ENCODE measurements at regions not wholly inside any gene's neighbourhood (a gene's known extent, or its start where the extent isn't known, plus 50 kb on each side); places are given as distances from the start of the nearest gene placed in this dataset.

DNA sequence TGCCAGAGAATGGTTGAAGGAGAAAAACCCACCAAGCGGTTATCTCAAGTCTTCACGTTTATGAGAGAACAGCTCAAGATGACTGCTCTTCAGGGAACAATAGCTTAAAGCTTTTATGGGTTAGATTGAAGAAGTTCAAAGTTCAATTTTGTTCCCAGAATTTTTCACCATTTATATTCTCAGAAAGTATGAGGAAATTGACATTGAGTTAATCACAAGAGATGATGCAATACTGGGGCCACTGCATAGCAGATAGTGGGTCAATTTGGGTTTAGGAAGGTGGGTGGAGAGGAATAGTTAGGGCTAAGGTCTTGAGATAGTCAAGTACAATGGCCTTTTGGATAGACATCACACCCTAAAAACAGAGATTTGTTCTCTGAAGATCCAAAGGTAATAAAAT, 539.3 kb downstream of the SQOR start:
- Histone ChIP-seq H3K27ac (no peak overlapping the region), H3K27me3 (no peaks in the 10 kb centered on the region), H3K9me3 (no peaks in the 10 kb centered on the region), H3K4me1 (ENCODE audit: control insufficient read depth in 1 of 2, insufficient read depth in 1 of 2, low read depth in 1 of 2, low read length in 1 of 2) (no peaks in the 10 kb centered on the region), H3K4me3 (ENCODE audit: low read depth in 1 of 2, low read length in 1 of 2) (no peak overlapping the region), H3K36me3 (no peaks in the 10 kb centered on the region)
- TF ChIP-seq, protein P1, sequence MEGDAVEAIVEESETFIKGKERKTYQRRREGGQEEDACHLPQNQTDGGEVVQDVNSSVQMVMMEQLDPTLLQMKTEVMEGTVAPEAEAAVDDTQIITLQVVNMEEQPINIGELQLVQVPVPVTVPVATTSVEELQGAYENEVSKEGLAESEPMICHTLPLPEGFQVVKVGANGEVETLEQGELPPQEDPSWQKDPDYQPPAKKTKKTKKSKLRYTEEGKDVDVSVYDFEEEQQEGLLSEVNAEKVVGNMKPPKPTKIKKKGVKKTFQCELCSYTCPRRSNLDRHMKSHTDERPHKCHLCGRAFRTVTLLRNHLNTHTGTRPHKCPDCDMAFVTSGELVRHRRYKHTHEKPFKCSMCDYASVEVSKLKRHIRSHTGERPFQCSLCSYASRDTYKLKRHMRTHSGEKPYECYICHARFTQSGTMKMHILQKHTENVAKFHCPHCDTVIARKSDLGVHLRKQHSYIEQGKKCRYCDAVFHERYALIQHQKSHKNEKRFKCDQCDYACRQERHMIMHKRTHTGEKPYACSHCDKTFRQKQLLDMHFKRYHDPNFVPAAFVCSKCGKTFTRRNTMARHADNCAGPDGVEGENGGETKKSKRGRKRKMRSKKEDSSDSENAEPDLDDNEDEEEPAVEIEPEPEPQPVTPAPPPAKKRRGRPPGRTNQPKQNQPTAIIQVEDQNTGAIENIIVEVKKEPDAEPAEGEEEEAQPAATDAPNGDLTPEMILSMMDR (IDR thresholded peaks at IDR 0.05), result no peak

DNA sequence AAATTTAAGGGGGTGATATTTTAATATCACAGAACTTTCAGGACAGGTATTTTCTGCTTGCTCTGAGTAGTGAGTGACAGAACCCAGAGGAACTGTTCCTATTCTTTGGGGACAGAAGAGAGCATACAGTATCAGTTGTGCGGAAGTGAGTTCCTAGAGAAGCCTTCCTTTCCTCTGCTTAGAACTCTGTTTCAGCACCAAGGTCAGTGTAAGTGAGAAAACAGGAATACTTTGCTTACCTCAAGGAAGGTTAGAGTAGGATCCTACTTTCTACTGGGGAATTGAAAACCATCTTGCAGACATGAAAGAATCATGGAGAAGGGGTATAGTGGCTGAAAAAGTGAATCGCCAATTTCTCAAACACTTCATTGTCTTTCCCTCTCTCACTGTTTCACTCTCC, 542.4 kb downstream of the SQOR start:
- Histone ChIP-seq H3K9me3 (no peaks in the 10 kb centered on the region), H3K4me3 (ENCODE audit: low read depth in 1 of 2, low read length in 1 of 2) (no peak overlapping the region), H3K4me1 (ENCODE audit: control insufficient read depth in 1 of 2, insufficient read depth in 1 of 2, low read depth in 1 of 2, low read length in 1 of 2) (no peaks in the 10 kb centered on the region), H3K27me3 (no peaks in the 10 kb centered on the region), H3K36me3 (no peaks in the 10 kb centered on the region), H3K27ac (no peak overlapping the region)
- TF ChIP-seq, protein P1 (IDR thresholded peaks at IDR 0.05), result no peak

DNA sequence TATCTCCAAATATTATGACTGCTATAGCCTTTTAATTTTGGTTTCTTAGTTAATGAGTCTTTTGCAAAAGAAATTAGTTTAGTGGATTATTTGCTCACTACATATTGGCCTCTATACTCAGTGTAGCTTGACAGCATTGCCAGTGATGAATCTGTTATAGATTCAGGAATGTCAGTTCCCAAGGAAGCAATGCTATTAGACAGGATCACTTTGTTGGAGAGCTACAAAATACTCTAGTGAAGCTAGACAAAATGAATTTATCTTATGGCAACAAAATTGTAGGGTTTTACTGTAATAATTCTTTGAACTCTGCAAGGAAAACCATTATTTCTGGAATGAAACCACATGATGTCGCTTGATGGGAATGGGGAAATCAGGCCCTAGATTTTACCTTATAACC, 543.3 kb downstream of the SQOR start:
- H3K4me1 ChIP-seq (ENCODE audit: control insufficient read depth in 1 of 2, insufficient read depth in 1 of 2, low read depth in 1 of 2, low read length in 1 of 2), result no peaks in the 10 kb centered on the region
- no peaks in the 10 kb centered on the region for H3K9me3 ChIP-seq
- H3K27ac ChIP-seq, result no peak overlapping the region
- TF ChIP-seq, protein P1 (IDR thresholded peaks at IDR 0.05), result no peak
- no peak overlapping the region for H3K4me3 ChIP-seq (ENCODE audit: low read depth in 1 of 2, low read length in 1 of 2)
- H3K27me3 ChIP-seq, result no peaks in the 10 kb centered on the region
- H3K36me3 ChIP-seq, result no peaks in the 10 kb centered on the region

DNA sequence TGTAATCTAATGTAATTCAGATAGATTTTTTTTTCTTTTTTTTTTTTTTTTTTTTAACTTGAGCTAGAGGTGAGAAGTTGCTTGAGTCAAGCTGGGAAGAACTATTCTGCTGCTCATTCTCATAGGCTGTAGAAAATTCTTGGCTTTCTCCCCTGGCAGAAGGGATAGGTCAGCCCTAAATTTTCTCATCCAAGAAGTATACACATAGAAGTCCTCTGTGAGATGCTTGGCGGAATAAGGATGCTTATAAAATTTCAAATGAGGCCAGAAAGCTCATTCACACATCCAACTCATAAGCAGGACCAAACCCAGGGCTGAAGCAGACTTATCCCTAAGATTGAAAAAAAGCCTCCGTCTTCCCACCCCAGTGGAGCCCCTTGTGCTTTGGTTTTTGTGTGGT, 572.5 kb downstream of the SQOR start:
- H3K27ac ChIP-seq, result no peak overlapping the region
- no peaks in the 10 kb centered on the region for H3K36me3 ChIP-seq
- no peak overlapping the region for H3K4me3 ChIP-seq (ENCODE audit: low read depth in 1 of 2, low read length in 1 of 2)
- H3K9me3 ChIP-seq, result peaks cover 3% of the 10 kb centered on the region
- TF ChIP-seq, protein P1 (IDR thresholded peaks at IDR 0.05), result no peak
- H3K4me1 ChIP-seq (ENCODE audit: control insufficient read depth in 1 of 2, insufficient read depth in 1 of 2, low read depth in 1 of 2, low read length in 1 of 2), result no peaks in the 10 kb centered on the region
- no peaks in the 10 kb centered on the region for H3K27me3 ChIP-seq

DNA sequence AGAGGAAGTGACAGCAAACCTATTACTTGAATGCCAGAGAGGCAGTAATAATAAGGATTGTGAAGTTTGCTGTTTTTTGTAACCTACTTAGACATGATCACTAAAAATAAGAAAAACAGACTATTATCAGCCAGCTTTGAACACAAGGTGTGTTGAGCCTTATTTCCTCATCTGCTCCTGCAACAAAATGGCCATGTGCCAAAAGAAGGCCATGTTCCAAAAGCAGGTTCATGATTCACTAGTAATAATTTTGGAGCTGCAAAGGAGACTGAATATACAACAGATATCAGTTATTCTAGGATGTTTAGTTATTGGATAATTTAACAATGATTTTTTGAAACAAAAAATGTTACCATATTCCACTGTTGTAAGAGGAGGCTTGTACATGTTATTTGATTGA, 578.7 kb downstream of the SQOR start:
- Histone ChIP-seq H3K27ac (no peak overlapping the region), H3K4me1 (ENCODE audit: control insufficient read depth in 1 of 2, insufficient read depth in 1 of 2, low read depth in 1 of 2, low read length in 1 of 2) (no peaks in the 10 kb centered on the region), H3K4me3 (ENCODE audit: low read depth in 1 of 2, low read length in 1 of 2) (no peak overlapping the region), H3K27me3 (no peaks in the 10 kb centered on the region), H3K36me3 (no peaks in the 10 kb centered on the region), H3K9me3 (peaks cover 1% of the 10 kb centered on the region)
- TF ChIP-seq, protein P1 (IDR thresholded peaks at IDR 0.05), result no peak

DNA sequence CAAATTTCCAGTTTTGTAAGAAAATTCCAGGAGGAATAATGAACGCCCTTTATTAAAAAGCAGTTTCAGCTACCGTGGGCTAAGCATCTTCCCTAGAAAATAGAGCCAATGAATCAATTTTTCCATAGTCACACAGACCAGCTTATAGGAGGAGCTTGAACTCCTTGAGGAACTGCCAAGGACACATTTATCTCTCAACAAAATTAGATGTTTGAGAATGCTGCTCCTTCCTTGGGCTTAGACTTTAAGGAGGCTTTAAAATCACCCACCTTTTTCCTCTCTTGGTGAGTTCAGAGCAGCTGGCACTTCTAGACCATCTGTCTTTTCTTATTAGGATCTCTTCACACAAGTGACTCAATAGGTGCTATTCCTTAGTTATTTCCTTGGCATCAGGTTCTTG, 588.0 kb downstream of the SQOR start:
- no peaks in the 10 kb centered on the region for H3K9me3 ChIP-seq
- H3K27ac ChIP-seq, result no peak overlapping the region
- H3K4me1 ChIP-seq (ENCODE audit: control insufficient read depth in 1 of 2, insufficient read depth in 1 of 2, low read depth in 1 of 2, low read length in 1 of 2), result no peaks in the 10 kb centered on the region
- H3K36me3 ChIP-seq, result no peaks in the 10 kb centered on the region
- TF ChIP-seq, protein P1 (IDR thresholded peaks at IDR 0.05), result no peak
- no peaks in the 10 kb centered on the region for H3K27me3 ChIP-seq
- H3K4me3 ChIP-seq (ENCODE audit: low read depth in 1 of 2, low read length in 1 of 2), result no peak overlapping the region

All from neutrophil (primary cell).